ENCODE measurements at regions not wholly inside any gene's neighbourhood (a gene's known extent, or its start where the extent isn't known, plus 50 kb on each side); places are given as distances from the start of the nearest gene placed in this dataset.

GRCh38 chr6:140602431-140603248 lies 1228.2 kb upstream of the CITED2 start:
- Mint-ChIP-seq H3K36me3 (no peaks in the 10 kb centered on the region), H3K27ac (no peak overlapping the region), H3K27me3 (no peaks in the 10 kb centered on the region), H3K4me1 (ENCODE audit: low read depth) (no peaks in the 10 kb centered on the region), H3K9me3 (ENCODE audit: low read depth) (no peaks in the 10 kb centered on the region), H3K4me3 (no peak overlapping the region)

- H3K9me3 Mint-ChIP-seq (ENCODE audit: low read depth): no peaks in the 10 kb centered on the region
- no peak overlapping the region for H3K27ac Mint-ChIP-seq
- no peaks in the 10 kb centered on the region for H3K36me3 Mint-ChIP-seq
- H3K27me3 Mint-ChIP-seq: no peaks in the 10 kb centered on the region
- H3K4me1 Mint-ChIP-seq (ENCODE audit: low read depth): no peaks in the 10 kb centered on the region
- H3K4me3 Mint-ChIP-seq: no peak overlapping the region
Observed at GRCh38 chr6:140601021-140601808, 1226.8 kb upstream of the CITED2 start.

GRCh38 chr6:140599916-140600315 lies 1225.5 kb upstream of the CITED2 start:
- H3K27me3 Mint-ChIP-seq: no peaks in the 10 kb centered on the region
- no peaks in the 10 kb centered on the region for H3K4me1 Mint-ChIP-seq (ENCODE audit: low read depth)
- no peak overlapping the region for H3K27ac Mint-ChIP-seq
- H3K36me3 Mint-ChIP-seq: no peaks in the 10 kb centered on the region
- no peak overlapping the region for H3K4me3 Mint-ChIP-seq
- H3K9me3 Mint-ChIP-seq (ENCODE audit: low read depth): no peaks in the 10 kb centered on the region

- Mint-ChIP-seq H3K4me1 (ENCODE audit: low read depth) (no peaks in the 10 kb centered on the region), H3K36me3 (no peaks in the 10 kb centered on the region), H3K27ac (no peak overlapping the region), H3K9me3 (ENCODE audit: low read depth) (no peaks in the 10 kb centered on the region), H3K4me3 (no peak overlapping the region), H3K27me3 (no peaks in the 10 kb centered on the region)
Observed at GRCh38 chr6:140597181-140597580, 1222.7 kb upstream of the CITED2 start.

- Mint-ChIP-seq H3K4me1 (ENCODE audit: low read depth) (no peaks in the 10 kb centered on the region), H3K4me3 (no peak overlapping the region), H3K27me3 (no peaks in the 10 kb centered on the region), H3K9me3 (ENCODE audit: low read depth) (no peaks in the 10 kb centered on the region), H3K36me3 (no peaks in the 10 kb centered on the region), H3K27ac (no peak overlapping the region)
Observed at GRCh38 chr6:140594806-140595128, 1220.3 kb upstream of the CITED2 start.

- Mint-ChIP-seq H3K27ac (no peak overlapping the region), H3K9me3 (ENCODE audit: low read depth) (no peaks in the 10 kb centered on the region), H3K36me3 (no peaks in the 10 kb centered on the region), H3K27me3 (no peaks in the 10 kb centered on the region), H3K4me3 (no peak overlapping the region), H3K4me1 (ENCODE audit: low read depth) (no peaks in the 10 kb centered on the region)
Observed at GRCh38 chr6:140592877-140593276, 1218.4 kb upstream of the CITED2 start.

- no peak overlapping the region for H3K4me3 Mint-ChIP-seq
- no peaks in the 10 kb centered on the region for H3K27me3 Mint-ChIP-seq
- no peaks in the 10 kb centered on the region for H3K9me3 Mint-ChIP-seq (ENCODE audit: low read depth)
- H3K4me1 Mint-ChIP-seq (ENCODE audit: low read depth): no peaks in the 10 kb centered on the region
- no peaks in the 10 kb centered on the region for H3K36me3 Mint-ChIP-seq
- no peak overlapping the region for H3K27ac Mint-ChIP-seq
Observed at GRCh38 chr6:140590641-140591040, 1216.2 kb upstream of the CITED2 start.

GRCh38 chr6:140586426-140587061 lies 1212.1 kb upstream of the CITED2 start:
- Mint-ChIP-seq H3K27me3 (peaks cover 5% of the 10 kb centered on the region), H3K27ac (no peak overlapping the region), H3K4me1 (ENCODE audit: low read depth) (peaks cover 2% of the 10 kb centered on the region), H3K36me3 (no peaks in the 10 kb centered on the region), H3K4me3 (no peak overlapping the region), H3K9me3 (ENCODE audit: low read depth) (no peaks in the 10 kb centered on the region)

GRCh38 chr6:140581601-140582000 lies 1207.2 kb upstream of the CITED2 start:
- Mint-ChIP-seq H3K27ac (no peak overlapping the region), H3K36me3 (no peaks in the 10 kb centered on the region), H3K4me3 (no peak overlapping the region)

GRCh38 chr6:140579918-140580317 lies 1205.5 kb upstream of the CITED2 start:
- Mint-ChIP-seq H3K27ac (no peak overlapping the region), H3K4me3 (no peak overlapping the region), H3K36me3 (no peaks in the 10 kb centered on the region), H3K9me3 (ENCODE audit: low read depth) (no peaks in the 10 kb centered on the region), H3K27me3 (peaks cover 5% of the 10 kb centered on the region), H3K4me1 (ENCODE audit: low read depth) (peaks cover 2% of the 10 kb centered on the region)

More at GRCh38 chr6:140581601-140582000, 1207.2 kb upstream of the CITED2 start:
- no peaks in the 10 kb centered on the region for H3K9me3 Mint-ChIP-seq (ENCODE audit: low read depth)
- H3K4me1 Mint-ChIP-seq (ENCODE audit: low read depth): peaks cover 2% of the 10 kb centered on the region
- peaks cover 5% of the 10 kb centered on the region for H3K27me3 Mint-ChIP-seq

- no peak overlapping the region for H3K4me3 Mint-ChIP-seq
- H3K27me3 Mint-ChIP-seq: no peaks in the 10 kb centered on the region
- no peaks in the 10 kb centered on the region for H3K9me3 Mint-ChIP-seq (ENCODE audit: low read depth)
- H3K36me3 Mint-ChIP-seq: no peaks in the 10 kb centered on the region
- no peaks in the 10 kb centered on the region for H3K4me1 Mint-ChIP-seq (ENCODE audit: low read depth)
- no peak overlapping the region for H3K27ac Mint-ChIP-seq
Observed at GRCh38 chr6:140576004-140576555, 1201.6 kb upstream of the CITED2 start.

- no peak overlapping the region for H3K27ac Mint-ChIP-seq
- no peaks in the 10 kb centered on the region for H3K36me3 Mint-ChIP-seq
- no peaks in the 10 kb centered on the region for H3K27me3 Mint-ChIP-seq
- H3K9me3 Mint-ChIP-seq (ENCODE audit: low read depth): no peaks in the 10 kb centered on the region
- no peaks in the 10 kb centered on the region for H3K4me1 Mint-ChIP-seq (ENCODE audit: low read depth)
- no peak overlapping the region for H3K4me3 Mint-ChIP-seq
Observed at GRCh38 chr6:140572867-140573266, 1198.4 kb upstream of the CITED2 start.

- H3K4me3 Mint-ChIP-seq: no peak overlapping the region
- H3K27ac Mint-ChIP-seq: no peak overlapping the region
- H3K36me3 Mint-ChIP-seq: no peaks in the 10 kb centered on the region
- H3K4me1 Mint-ChIP-seq (ENCODE audit: low read depth): no peaks in the 10 kb centered on the region
- no peaks in the 10 kb centered on the region for H3K9me3 Mint-ChIP-seq (ENCODE audit: low read depth)
- H3K27me3 Mint-ChIP-seq: peaks cover 2% of the 10 kb centered on the region
Observed at GRCh38 chr6:140572129-140572528, 1197.7 kb upstream of the CITED2 start.

GRCh38 chr6:140571145-140571544 lies 1196.7 kb upstream of the CITED2 start:
- Mint-ChIP-seq H3K9me3 (ENCODE audit: low read depth) (no peaks in the 10 kb centered on the region), H3K27me3 (peaks cover 2% of the 10 kb centered on the region), H3K27ac (no peak overlapping the region), H3K4me3 (no peak overlapping the region), H3K36me3 (no peaks in the 10 kb centered on the region), H3K4me1 (ENCODE audit: low read depth) (no peaks in the 10 kb centered on the region)

- no peaks in the 10 kb centered on the region for H3K36me3 Mint-ChIP-seq
- H3K4me1 Mint-ChIP-seq (ENCODE audit: low read depth): no peaks in the 10 kb centered on the region
- H3K9me3 Mint-ChIP-seq (ENCODE audit: low read depth): no peaks in the 10 kb centered on the region
- H3K27ac Mint-ChIP-seq: no peak overlapping the region
- H3K27me3 Mint-ChIP-seq: peaks cover 2% of the 10 kb centered on the region
- H3K4me3 Mint-ChIP-seq: no peak overlapping the region
Observed at GRCh38 chr6:140567466-140567865, 1193.0 kb upstream of the CITED2 start.
